Heart left ventricle (tissue), 16 donors: ENCODE measurements at regions not wholly inside any gene's neighbourhood (a gene's known extent, or its start where the extent isn't known, plus 50 kb on each side); places are given as distances from the start of the nearest gene placed in this dataset.
A peak's percentile ranks its signal among the peaks of the same experiment; 100 is the strongest.

Experiments
- ATAC-seq, 4 donors: fragments of 200-7000 bp; cut with Tn5 transposase; one replicate each; pipeline ENCODE4 v1.9.1; 2020 to 2022; ENCODE audit warnings: moderate library complexity in 4 of 4, mild to moderate bottlenecking in 3 of 4, moderate number of reproducible peaks in 1 of 4
- DNase-seq, 5 donors: peaks; one replicate each; pipeline ENCODE4 v3.0.0-alpha.2; 2020
- H3K27ac ChIP-seq, 12 donors: fragments of 200-600 bp; sonication (generic) in 4 of 12; one replicate each; pipeline versions ENCODE4 v1.5.0 to v1.8.0; 2016 to 2022; ENCODE audit warnings: mild to moderate bottlenecking in 2 of 12
- H3K27me3 ChIP-seq, 9 donors: fragments of 200-600 bp; sonication (generic) in 2 of 9; one replicate each; pipeline versions ENCODE4 v1.5.1 to v1.8.0; 2016 to 2022; ENCODE audit warnings: mild to moderate bottlenecking in 3 of 9
- H3K36me3 ChIP-seq, 9 donors: fragments of 200-600 bp; sonication (generic) in 2 of 9; one replicate each; pipeline versions ENCODE4 v1.5.0 to v1.8.0; 2018 to 2022; ENCODE audit warnings: mild to moderate bottlenecking in 2 of 9
- H3K4me1 ChIP-seq, 12 donors: fragments of 200-600 bp; sonication (generic) in 4 of 12; one replicate each; pipeline versions ENCODE4 v1.5.0 to v1.8.0; 2016 to 2022; ENCODE audit warnings: mild to moderate bottlenecking in 3 of 12
- H3K4me3 ChIP-seq, 12 donors: fragments of 200-600 bp; sonication (generic) in 4 of 12; one replicate each; pipeline versions ENCODE4 v1.5.0 to v1.8.0; 2017 to 2022; ENCODE audit warnings: mild to moderate bottlenecking in 9 of 12, moderate library complexity in 4 of 12
- H3K9me3 ChIP-seq, 12 donors: fragments of 200-600 bp; sonication (generic) in 4 of 12; one replicate each; pipeline versions ENCODE4 v1.5.0 to v1.8.0; 2016 to 2022; ENCODE audit warnings: mild to moderate bottlenecking in 1 of 12
- CTCF ChIP-seq, 12 donors: fragments of 200-600 bp; sonication (generic) in 4 of 12; IDR thresholded peaks; one replicate each; pipeline versions ENCODE4 v1.5.0 to v1.8.0; 2018 to 2022; ENCODE audit warnings: antibody characterized with exemption in 12 of 12, mild to moderate bottlenecking in 5 of 12
- POLR2A ChIP-seq, 2 donors: fragments of 450-650 bp; IDR thresholded peaks; one replicate each; pipeline ENCODE4 v1.6.1; 2017; ENCODE audit warnings: antibody characterized with exemption in 2 of 2, mild to moderate bottlenecking in 2 of 2, moderate library complexity in 2 of 2
- WGBS, 4 donors: extraction: QIAGEN DNeasy Blood & Tissue Kit in 2 of 4; methylation state at CpG; one replicate each; pipeline versions ENCODE4 v1.1.5 to v1.1.7; 2013 to 2018; 5-methylcytosine and 5-hydroxymethylcytosine counted together
- intact Hi-C, 10 donors: fragments of 100-400 bp; cut with DNase I; formaldehyde crosslinking; loops; one replicate each; pipeline versions ENCODE4 v1.11.1 to v1.14.2; 2022
- donor health status: ischemic (EF 13 %, LVEDD 7.1; RV severe dilation, severe dysfunction).
- donor health status: healthy with polysubstance abuse.
- donor health status: DM: no; HTN: yes; CAD: no.
- donor health status: DM: no; HTN: no; CAD: no.
- donor health status: ischemic (EF 25% LVEDD 6.9; RV normal size, moderate dysfunction).
- donor health status: ischemic (EF 25% LVEDD 5.7; RV mildly dilated, moderate dysfunction).
- donor health status: healthy.
- donor health status: DM: yes; HTN: yes; CAD: no.
- donor health status: ischemic (EF 35%, LVEDD 5.7; RV mildly dilated, moderate dysfunction).
- donor health status: nonischemic (EF 11% LVEDD 7.7; RV severe dilation, severe dysfunction).
- donor health status: DM: yes; HTN: yes; CAD: no.
- donor health status: PGD.
- donor health status: ischemic (EF 29% LVEDD 5.4; RV normal size, mild dysfunction).
- donor health status: nonischemic (EF 23%, LVEDD 6.1; RV moderate dilation, normal function).

- ATAC-seq (no peak), DNase-seq (no peak)
- Histone ChIP-seq H3K27me3 (no peaks in the 10 kb centered on the region), H3K9me3 (no peaks in the 10 kb centered on the region), H3K4me3 (no peak overlapping the region), H3K4me1 (peaks cover 0 to 5% (median 0%) of the 10 kb centered on the region in 12 donors), H3K27ac (no peak overlapping the region), H3K36me3 (no peaks in the 10 kb centered on the region)
- TF ChIP-seq CTCF (IDR thresholded peaks at IDR 0.05) (no peak), POLR2A (IDR thresholded peaks at IDR 0.05) (no peak)
- 65 to 77% (median 69%) methylated on average over 3 of the region's 3 CpGs for WGBS, 4 donors
- intact Hi-C loops, result loop anchor here in 1 of 10 donors (10.0 kb wide), 1 partner anchor 1119 kb away; the partner anchor contains the start of gene EPHA4
Measured at GRCh38 chr2:220455351-220455990, 828.0 kb downstream of the SLC4A3 start.

GRCh38 chr2:220458051-220458450 is 830.6 kb downstream of the SLC4A3 start:
- Histone ChIP-seq H3K9me3 (no peaks in the 10 kb centered on the region), H3K27me3 (no peaks in the 10 kb centered on the region), H3K27ac (no peak overlapping the region), H3K4me1 (peaks cover 0 to 11% (median 0%) of the 10 kb centered on the region in 12 donors), H3K36me3 (no peaks in the 10 kb centered on the region), H3K4me3 (no peak overlapping the region)
- no peak for ATAC-seq
- TF ChIP-seq POLR2A (IDR thresholded peaks at IDR 0.05), result no peak
- no peak for TF ChIP-seq CTCF (IDR thresholded peaks at IDR 0.05)
- DNase-seq, result no peak
- intact Hi-C loops, result loop anchor here in 1 of 10 donors (10.0 kb wide), 1 partner anchor 1117 kb away; the partner anchor contains the start of gene EPHA4

- H3K27ac ChIP-seq, result peak overlapping the region in 1 of 12 donors; percentile 20
- ATAC-seq (peak in 2 of 4 donors; percentile 31 to 59), DNase-seq (no peak)
- H3K9me3 ChIP-seq, result no peaks in the 10 kb centered on the region
- no peak for TF ChIP-seq POLR2A (IDR thresholded peaks at IDR 0.05)
- TF ChIP-seq CTCF (IDR thresholded peaks at IDR 0.05), result peak in 2 of 12 donors; percentile 13 to 18
- H3K4me3 ChIP-seq, result no peak overlapping the region
- H3K27me3 ChIP-seq, result no peaks in the 10 kb centered on the region
- intact Hi-C loops, result no loop called here
- peaks cover 0 to 14% (median 0%) of the 10 kb centered on the region in 12 donors for H3K4me1 ChIP-seq
- 63 to 69% (median 66%) methylated on average over 4 of the region's 4 CpGs for WGBS, 4 donors
- no peaks in the 10 kb centered on the region for H3K36me3 ChIP-seq
Measured at GRCh38 chr2:220460257-220460985, 833.0 kb downstream of the SLC4A3 start.

- H3K27ac ChIP-seq, result no peak overlapping the region
- DNase-seq (no peak), ATAC-seq (no peak)
- H3K36me3 ChIP-seq, result no peaks in the 10 kb centered on the region
- WGBS, 4 donors, result 85 to 96% (median 90%) methylated on average over 1 of the region's 1 CpG
- no peak overlapping the region for H3K4me3 ChIP-seq
- TF ChIP-seq POLR2A (IDR thresholded peaks at IDR 0.05) (no peak), CTCF (IDR thresholded peaks at IDR 0.05) (no peak)
- no peaks in the 10 kb centered on the region for H3K9me3 ChIP-seq
- H3K27me3 ChIP-seq, result no peaks in the 10 kb centered on the region
- peaks cover 0 to 18% (median 0%) of the 10 kb centered on the region in 12 donors for H3K4me1 ChIP-seq
- intact Hi-C loops, result no loop called here
Measured at GRCh38 chr2:220463876-220464275, 836.4 kb downstream of the SLC4A3 start.
